ENCODE measurements at regions not wholly inside any gene's neighbourhood (a gene's known extent, or its start where the extent isn't known, plus 50 kb on each side); places are given as distances from the start of the nearest gene placed in this dataset.

- no peak for TF ChIP-seq HNRNPUL1 (IDR thresholded peaks at IDR 0.05; ENCODE audit: low read depth, low read length)
- TF ChIP-seq SP2 (CRISPR knock-in tag; IDR thresholded peaks at IDR 0.05): no peak
- no peak for TF ChIP-seq ZBTB3 (CRISPR knock-in tag; IDR thresholded peaks at IDR 0.05; ENCODE audit: borderline replicate concordance, low read depth)
- TF ChIP-seq, protein P1, sequence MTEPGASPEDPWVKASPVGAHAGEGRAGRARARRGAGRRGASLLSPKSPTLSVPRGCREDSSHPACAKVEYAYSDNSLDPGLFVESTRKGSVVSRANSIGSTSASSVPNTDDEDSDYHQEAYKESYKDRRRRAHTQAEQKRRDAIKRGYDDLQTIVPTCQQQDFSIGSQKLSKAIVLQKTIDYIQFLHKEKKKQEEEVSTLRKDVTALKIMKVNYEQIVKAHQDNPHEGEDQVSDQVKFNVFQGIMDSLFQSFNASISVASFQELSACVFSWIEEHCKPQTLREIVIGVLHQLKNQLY (CRISPR knock-in tag; IDR thresholded peaks at IDR 0.05): no peak
Measured at GRCh38 chr9:84486663-84487062, 146.1 kb upstream of the SLC28A3 start.

Data from HepG2 (cell line).